GM18909 (cell line): ENCODE measurements at regions not wholly inside any gene's neighbourhood (a gene's known extent, or its start where the extent isn't known, plus 50 kb on each side); places are given as distances from the start of the nearest gene placed in this dataset.
"Not testable (repeated sequence)": the region's sequence is repeated elsewhere in the genome, so short reads cannot be mapped to it uniquely, and the experiment has no call there.

Experiments
- ATAC-seq: cut with Tn5 transposase; IDR thresholded peaks from one replicate; pipeline ENCODE4 v1.9.1; 2021; ENCODE audit warnings: mild to moderate bottlenecking; ENCODE audit not compliant: unreplicated experiment, poor library complexity

DNA sequence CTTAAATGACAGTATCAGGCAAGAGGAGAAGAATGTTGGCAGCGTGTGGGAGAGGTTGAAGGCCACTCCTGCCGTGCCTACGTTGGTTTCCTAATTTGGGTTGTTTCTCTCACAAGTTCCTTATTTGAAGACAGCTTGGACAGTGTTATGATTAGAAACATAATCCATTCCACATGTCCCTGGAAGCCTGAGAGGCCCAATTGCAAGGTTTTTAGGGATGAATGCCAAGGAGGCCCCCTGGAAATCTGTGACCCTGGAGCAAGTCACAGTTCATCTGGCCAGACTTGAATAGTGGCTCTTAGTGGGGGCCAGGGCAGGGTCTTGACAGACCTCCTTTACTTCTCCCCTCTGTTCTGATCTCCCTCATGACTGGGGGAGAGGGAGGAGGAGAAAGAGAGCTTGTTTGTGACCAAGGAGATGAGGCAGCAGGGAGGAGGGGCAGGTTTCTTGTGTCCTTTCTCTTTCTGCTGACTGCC, 584.4 kb upstream of the TBL1XR1 start:
- ATAC-seq: no peak

DNA sequence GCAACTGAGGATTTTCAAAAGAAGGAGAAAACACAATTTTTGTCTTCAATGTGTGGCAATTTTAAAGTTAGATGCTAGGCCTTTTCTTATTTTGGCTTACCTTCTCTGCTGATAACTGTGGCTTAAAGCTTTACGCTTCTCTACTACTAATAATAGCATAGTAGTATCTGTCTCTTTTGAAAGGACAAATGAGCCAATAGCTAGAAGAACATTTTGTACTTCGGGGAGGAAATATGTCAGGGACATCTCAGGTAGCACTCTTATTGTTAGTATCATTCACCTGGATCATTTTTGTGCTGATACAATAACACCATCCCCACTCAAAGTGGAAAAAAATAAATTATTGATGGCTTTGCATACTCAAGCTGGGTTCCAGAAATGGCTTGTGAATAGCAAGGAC, 586.1 kb upstream of the TBL1XR1 start:
- no peak for ATAC-seq

GRCh38 chr3:177783767-177784166, 586.5 kb upstream of the TBL1XR1 start:
- no peak for ATAC-seq

GRCh38 chr3:177787279-177788041, 590.2 kb upstream of the TBL1XR1 start:
- peak; percentile 77 for ATAC-seq

DNA sequence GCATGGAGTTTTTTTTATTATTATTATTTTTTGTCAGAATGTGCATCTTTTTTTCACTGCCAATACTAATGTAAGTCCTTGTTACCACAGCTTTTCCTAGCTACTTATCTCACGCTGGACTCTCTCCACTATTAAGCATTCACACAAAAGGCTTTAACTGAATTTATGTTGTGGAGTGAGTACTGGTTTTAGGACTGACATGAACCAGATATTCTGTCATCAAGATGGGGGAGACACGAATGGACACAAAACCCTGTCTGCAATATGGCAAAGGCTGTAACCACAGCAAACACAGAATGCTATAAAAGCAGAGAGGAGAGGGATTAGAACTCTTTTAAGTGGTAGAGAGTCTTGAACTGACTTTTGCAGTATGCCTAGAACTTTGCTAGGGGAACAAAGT, 592.2 kb upstream of the TBL1XR1 start:
- no peak for ATAC-seq

DNA sequence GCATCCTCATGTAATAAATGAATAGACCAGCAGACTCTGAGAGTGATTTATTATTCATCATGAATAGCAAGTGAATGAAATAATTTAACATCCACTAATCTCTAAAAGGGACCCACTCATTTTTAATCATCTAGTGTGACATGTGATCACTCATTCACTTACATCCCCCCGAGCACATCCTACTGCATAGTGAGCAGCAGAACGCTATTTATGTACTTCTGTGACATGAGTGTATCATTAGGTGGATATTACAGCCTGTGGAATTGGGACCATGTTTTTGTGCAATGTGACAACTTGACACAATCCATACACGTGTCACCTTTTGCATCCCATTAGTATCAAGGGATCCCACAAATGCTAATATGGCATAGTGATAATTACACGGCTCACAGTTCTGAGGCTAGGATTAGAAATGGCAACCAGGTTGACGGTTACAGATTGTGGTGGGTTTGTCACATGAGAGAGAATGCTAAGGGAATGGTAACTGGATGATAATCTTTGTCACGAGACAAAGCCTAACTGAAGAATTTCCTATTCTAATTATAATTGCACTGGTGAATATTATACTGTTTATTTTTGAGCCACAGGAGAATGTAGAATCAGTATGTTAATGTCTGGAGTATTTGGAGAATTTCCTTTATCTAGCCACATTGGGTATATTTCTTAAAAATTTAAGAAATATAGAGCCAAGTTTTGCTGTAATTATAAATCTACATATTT, 595.2 kb upstream of the TBL1XR1 start:
- ATAC-seq: no peak

DNA sequence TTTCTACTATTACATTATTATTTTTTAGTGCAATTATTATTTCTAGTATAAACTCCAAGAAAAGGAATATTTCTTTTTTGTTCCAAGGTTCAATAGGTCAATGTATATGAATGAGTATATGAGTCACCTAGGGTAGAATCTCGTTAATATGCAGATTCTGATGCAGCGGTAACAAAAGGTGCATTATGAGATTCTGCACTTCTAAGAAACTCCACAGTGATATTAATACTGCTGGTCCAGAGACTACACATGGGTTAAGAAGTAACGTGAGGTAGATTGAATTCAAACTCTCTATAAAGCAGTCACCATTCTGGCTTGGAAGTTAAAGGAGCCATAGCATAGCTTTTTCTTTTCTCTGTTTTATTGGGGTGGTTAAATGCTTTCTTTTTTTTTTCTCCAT, 596.2 kb upstream of the TBL1XR1 start:
- ATAC-seq: no peak

- no peak for ATAC-seq
These were observed 597.9 kb upstream of the TBL1XR1 start for GRCh38 chr3:177795216-177795615.

DNA sequence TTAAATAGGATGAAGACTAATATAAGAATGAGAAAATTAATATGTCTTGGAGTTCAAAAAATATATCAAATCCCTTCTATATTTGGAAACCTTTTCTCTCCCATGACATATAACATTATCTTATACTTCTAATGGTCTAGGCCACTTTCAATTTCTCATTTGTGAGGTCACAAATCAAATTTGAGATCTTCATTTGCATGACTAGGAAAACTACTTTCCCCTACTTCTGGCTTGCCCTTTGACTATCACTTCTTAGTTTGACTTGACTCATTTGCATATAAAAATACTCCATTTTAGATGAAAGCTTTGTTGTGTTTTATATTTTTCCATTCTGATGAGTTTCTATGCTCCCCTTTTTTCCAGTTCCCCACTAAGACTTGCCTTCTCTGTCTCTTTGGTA, 598.6 kb upstream of the TBL1XR1 start:
- ATAC-seq: no peak

GRCh38 chr3:177800147-177800546, 602.9 kb upstream of the TBL1XR1 start:
- not testable (repeated sequence) for ATAC-seq

GRCh38 chr3:177800561-177800960, 603.3 kb upstream of the TBL1XR1 start:
- ATAC-seq: no peak

DNA sequence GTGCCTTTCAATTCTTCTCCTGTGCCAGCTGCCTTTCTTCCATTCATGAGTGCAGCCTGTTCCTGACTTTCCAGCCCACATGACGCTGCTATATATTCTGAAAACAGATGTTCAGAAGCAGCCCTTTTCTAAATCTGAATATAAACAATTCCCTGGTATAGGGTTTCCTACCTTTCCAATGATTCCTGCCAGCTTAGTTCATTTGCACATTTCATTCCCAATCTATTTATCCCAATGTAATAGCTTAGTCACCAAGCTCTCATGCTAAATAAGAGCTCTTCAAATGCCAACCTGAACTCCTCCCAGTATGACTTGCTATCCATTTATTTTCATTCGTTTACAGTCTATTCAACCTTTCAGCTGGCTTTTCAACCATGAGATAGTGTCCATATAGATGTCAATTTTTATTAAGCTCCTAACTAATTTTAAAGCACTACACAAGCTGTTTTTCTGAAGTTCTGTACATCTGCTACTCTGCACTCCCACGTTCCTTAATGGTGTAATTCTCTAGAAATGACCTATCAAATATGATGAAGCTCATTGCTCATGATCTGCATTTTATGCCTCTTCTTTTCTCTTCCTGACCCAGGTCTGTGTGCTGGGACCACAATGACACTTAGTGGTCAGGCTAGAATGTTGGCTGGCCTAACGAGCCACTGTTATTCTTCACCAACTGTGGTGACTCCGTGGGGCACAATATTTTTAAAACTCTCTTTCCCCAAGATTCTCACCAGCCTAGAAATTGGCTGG, 605.0 kb upstream of the TBL1XR1 start:
- ATAC-seq: no peak

GRCh38 chr3:177803500-177803899, 606.2 kb upstream of the TBL1XR1 start:
- no peak for ATAC-seq

DNA sequence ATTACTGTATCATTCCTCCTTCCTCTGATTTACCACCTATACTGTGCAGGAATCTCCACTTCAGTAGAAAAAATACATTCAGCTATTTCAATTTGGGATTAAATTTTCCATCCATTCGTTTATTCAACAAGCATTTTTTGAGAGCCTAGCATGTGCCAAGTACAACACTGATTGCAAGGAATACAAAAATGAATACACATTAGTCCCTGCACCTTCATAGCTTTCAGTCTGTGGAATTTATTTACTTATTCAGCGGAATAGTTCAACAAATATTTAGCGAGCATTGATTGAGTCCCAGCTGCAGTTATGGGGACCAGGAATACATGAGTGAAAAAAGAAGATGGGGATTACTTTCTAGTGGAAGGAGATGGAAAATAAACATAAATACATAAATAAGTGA, 606.8 kb upstream of the TBL1XR1 start:
- no peak for ATAC-seq

DNA sequence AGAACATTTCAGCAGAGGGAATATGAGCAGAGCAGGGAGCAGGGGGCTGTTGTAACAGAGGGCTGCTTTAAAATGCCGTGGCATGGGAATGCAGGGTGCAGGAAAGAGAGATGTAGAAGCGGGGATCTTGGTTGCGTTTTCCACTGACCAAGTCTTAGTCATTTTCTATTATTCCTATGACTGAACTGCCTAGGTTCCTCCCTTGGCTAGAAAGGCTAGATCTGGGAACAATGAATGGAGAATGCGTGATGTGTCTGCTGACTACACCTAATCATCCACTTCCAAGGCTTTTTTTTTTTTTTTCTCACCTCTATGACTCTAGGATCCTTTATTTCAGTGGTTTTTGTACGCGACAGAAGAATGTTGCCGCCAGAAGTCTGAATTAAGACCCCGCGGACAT, 607.4 kb upstream of the TBL1XR1 start:
- ATAC-seq: no peak

GRCh38 chr3:177807150-177807875, 610.0 kb upstream of the TBL1XR1 start:
- ATAC-seq: no peak

DNA sequence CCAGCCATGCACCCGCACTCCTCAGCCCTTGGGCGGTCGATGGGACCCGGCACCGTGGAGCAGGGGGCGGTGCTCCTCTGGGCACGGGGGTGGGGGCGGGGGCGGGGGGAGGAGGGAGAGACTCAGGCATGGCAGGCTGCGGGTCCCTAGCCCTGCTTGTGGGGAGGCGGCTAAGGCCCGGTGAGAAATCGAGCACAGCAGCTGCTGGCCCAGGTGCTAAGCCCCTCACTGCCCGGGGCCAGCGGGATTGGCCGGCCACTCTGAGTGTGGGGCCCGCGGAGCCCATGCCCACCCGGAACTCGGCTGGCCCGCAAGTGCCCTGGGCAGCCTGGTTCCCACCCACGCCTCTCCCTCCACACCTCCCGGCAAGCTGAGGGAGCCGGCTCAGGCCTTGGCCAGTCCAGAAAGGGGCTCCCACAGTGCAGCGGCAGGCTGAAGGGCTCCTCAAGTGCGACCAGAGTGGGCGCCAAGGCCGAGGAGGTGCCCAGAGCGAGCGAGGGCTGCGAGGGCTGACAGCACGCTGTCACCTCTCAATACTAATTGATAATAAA, 611.7 kb upstream of the TBL1XR1 start:
- not testable (repeated sequence) for ATAC-seq

DNA sequence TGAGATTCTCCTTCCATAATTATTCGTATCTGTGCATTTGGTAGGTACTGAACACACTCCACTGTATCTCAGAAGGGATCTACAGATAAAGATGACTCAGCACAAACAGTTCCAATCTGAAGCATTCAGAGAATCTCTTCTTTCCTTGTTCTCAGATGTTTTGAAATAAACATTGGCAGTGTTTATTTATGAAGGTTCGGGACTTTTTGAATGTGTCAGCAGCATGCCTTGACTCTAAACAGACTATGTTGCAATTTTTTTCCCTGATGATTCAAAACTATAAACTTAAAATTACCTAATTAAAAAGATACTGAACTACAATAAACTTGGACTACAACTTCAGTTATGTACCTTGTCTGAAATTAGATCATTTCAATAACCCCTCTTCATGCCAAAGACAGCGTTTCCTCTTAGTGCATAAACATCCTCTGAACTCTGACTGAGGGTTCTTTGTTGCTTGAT, 612.9 kb upstream of the TBL1XR1 start:
- no peak for ATAC-seq

DNA sequence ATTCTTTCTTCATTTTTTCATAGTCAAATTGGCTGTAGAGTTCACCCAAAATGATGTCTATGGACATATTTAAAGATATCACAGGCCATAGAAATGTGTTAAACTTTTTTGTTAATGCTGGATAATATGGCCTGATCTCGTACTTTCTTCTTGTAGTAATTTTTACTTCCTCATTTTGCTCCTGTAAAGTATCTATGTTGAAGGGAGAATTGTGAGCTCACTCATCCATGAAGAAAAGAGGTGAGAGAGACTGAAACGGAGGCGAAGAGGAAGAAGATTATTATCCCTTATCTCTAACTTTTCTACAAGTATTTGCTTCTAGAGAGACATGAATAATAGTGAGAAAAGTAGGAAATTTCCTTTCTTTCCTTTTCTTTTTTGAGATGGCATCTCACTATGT, 613.8 kb upstream of the TBL1XR1 start:
- ATAC-seq: no peak

DNA sequence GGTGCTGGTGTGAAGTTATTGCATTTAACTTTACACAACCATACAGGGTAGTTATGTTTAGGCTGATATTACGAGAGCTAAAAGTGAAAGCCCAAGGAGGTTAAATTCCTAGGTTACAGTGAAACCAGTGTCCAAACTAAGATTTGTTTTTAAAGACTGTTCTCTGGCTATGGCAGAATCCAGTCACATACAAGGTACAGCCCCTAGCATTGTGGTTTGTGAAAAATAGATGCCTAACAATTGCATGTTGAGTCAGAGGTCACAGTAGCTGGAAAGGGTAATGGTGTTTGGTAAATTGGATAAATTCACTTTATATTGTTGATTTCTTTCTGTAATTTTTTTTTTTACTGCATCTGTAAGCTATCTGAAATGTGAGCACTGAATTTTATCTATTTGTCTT, 614.6 kb upstream of the TBL1XR1 start:
- no peak for ATAC-seq
